ENCODE measurements at regions not wholly inside any gene's neighbourhood (a gene's known extent, or its start where the extent isn't known, plus 50 kb on each side); places are given as distances from the start of the nearest gene placed in this dataset.

DNA sequence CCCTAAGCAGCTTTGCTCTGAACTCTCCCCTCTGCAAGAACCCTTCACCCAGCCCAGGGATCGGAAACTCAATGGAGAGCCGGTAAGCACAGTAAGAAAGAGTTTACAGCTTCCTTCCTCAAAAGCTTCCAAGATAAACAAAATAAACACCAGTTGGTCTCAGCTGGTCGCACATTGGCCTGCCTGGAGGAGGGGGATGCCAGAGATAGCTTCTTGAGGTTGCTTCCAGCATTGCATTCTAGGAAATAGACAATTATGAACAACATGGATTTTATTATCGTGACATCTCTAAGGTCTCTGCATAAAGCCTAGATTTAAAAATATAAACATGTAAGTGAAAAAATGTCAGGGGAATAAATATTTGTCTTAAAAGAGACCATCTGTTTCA is 141.5 kb upstream of the PKDCC start:
- DNase-seq (ENCODE audit: low spot score), result no peak

- no peak for DNase-seq (ENCODE audit: low spot score)
Measured at GRCh38 chr2:41907141-41907540, 140.7 kb upstream of the PKDCC start.

DNA sequence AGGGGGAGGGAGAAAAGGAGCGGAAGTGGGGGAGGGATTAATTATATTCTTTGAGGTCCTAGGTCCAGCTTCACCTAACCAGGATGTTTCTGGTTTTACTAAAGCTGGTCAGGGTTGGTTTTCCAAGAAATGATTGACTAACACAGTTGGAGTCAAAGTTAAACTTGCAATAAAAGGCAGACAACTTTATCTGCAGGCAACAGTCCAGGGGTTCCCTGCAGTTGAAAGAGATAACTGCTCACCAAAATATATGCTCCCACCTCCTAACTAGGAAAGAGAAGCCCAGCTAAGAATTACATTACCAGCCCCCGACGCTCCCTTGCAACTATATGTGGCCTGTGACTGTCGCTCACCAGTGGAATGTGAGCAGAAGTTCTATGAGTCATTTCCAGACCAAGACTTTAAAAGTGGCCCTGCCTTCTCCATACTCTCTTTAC is 140.0 kb upstream of the PKDCC start:
- no peak for DNase-seq (ENCODE audit: low spot score)

DNA sequence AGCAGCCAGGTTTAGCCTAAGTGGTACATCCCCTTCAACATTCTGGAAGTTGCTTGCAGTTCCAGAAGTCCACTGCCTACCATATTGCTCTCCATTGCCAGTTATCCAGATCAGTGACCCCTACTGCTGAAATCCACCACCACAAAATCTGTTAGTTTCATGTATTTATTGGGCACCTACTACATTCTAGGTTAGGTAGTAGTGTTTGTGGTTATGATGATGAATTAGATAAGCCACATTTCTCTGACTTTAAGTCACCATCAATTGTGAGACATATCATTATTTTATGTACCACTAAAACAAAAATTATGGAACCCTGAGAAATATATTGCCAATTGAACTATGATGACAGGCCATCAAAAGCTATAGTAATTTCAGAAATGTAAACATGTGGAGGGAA is 139.5 kb upstream of the PKDCC start:
- no peak for DNase-seq (ENCODE audit: low spot score)

DNA sequence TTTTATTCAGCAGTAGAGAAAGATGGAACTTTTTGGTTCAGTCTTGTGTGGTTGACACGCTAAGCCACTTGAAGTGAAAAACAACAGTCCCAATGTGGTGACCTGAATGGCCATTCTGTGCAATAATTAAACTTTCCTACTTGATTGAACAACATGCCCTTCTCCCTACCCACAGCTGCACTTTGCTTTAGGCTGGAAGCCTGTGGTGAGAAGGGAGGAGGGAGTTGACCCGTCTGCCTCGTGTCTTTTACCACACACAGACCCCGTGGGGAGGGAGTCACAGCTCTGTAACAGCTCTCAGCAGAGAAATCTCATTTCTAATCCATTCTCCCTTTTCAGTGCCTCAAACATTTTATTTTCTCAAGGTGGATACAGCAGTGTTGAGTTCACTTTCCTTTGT is 138.2 kb upstream of the PKDCC start:
- no peak for DNase-seq (ENCODE audit: low spot score)

DNA sequence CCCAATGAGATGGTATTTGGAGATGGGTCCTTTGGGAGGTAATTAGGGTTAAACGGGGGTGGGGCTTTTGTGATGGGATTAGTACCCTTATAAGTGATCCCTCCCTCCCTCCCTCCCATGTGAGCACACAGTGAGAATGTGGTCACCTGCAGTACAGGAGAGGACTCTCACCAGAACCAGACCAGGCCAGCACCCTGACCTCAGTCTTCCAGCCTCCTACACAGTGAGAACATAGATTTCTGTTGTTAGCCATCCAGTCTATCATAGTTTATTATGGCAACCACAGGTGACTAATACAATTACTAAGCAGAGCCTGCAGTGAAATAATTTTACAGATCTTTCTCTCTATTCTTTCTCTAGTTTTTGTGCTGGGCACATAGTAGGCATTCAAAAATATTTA is 137.7 kb upstream of the PKDCC start:
- no peak for DNase-seq (ENCODE audit: low spot score)

GRCh38 chr2:41911033-41911432 is 136.8 kb upstream of the PKDCC start:
- no peak for DNase-seq (ENCODE audit: low spot score)

DNA sequence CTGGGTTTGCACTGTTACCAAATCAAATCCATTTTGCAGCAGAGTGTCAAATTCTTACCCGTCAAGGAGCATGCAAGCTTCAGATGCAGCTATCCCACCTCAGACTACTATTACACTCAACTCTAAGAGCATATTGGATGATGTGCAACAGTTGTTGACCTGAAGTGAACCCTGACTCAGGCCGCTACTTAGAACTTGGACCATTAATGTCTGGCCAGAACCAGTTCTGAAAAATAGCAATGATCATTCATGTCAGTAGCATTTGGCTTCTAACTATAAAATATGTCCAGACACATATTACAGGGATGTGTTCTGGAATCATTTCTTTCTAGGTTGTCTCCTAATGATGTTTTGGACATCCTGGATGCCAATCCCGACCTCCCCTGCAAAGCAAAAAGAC is 135.5 kb upstream of the PKDCC start:
- DNase-seq (ENCODE audit: low spot score), result no peak

GRCh38 chr2:41912776-41913175 is 135.0 kb upstream of the PKDCC start:
- no peak for DNase-seq (ENCODE audit: low spot score)

DNA sequence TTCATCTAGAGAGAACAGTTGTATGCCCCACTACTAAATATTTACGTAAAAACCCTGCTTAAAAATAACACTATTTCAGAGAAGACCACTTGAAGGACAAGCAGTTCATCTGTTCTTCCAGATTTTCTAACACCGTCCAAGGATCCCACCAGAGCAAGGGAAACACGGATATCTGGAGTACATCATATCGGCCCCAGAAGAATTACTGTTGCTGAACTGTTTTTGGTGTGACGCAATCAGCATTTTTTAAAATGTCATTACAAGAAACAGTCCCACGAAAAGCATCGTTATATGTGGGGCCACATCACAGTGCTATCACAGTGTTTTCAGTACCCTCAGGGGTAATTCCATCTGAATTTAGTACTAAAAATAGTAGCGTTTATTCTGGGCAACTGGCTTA is 134.5 kb upstream of the PKDCC start:
- DNase-seq (ENCODE audit: low spot score), result no peak

DNA sequence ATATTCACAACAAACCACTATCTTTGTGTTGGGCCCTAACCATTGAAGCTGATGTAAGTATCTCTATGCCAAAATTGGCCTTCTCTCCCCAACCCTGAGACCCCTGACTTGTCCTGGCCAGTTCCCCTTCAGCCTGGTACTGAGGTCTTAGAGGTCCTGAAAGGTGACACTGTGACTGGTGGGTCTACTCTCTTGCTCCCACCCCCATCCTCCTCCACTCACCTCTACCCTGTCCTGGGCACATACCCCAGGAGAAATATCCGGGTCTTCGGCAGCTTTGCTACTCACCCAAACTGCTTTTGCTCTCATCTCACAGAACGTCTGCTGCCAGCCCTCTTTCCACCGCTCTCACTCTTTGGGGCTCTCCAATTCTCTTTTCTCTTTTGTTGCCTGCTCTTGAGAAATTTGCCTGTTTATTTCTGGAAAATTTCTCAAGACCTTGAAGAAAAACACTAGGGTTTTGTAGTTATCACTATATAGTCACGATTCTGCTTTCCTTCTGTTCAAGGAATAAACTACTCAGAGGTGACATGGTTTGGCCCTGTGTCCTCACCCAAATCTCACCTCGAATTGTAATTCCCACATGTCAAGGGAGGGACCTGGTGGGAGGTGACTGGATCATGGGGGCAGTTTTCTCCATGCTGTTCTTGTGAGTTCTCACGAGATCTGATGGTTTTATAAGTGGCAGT is 133.8 kb upstream of the PKDCC start:
- no peak for DNase-seq (ENCODE audit: low spot score)

- DNase-seq (ENCODE audit: low spot score), result no peak
Measured at GRCh38 chr2:41914936-41915335, 132.9 kb upstream of the PKDCC start.

GRCh38 chr2:41916177-41916576 is 131.6 kb upstream of the PKDCC start:
- DNase-seq (ENCODE audit: low spot score), result no peak

- no peak for DNase-seq (ENCODE audit: low spot score)
Measured at GRCh38 chr2:41917587-41917986, 130.2 kb upstream of the PKDCC start.

GRCh38 chr2:41919135-41919534 is 128.7 kb upstream of the PKDCC start:
- no peak for DNase-seq (ENCODE audit: low spot score)

DNA sequence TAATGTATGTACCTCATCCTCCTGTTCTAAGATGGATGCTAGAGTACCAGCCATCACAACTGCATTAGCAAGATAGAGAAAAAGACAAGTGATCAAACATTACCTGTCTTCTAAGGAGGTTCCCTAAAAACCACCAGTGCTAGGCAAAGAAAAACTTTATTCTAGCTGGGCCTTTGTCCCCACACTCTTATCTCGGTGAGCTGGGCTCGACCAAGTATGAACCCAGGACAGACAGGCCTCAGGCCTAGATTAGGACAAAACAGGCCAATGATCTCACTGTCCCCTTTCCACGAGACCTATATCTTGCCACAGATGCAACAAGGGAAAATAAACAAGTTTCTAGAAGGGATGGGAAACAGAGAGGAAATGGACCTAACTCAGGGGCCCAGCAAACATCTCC is 127.6 kb upstream of the PKDCC start:
- no peak for DNase-seq (ENCODE audit: low spot score)

- no peak for DNase-seq (ENCODE audit: low spot score)
Measured at GRCh38 chr2:41920812-41921211, 127.0 kb upstream of the PKDCC start.

GRCh38 chr2:41922177-41922576 is 125.6 kb upstream of the PKDCC start:
- no peak for DNase-seq (ENCODE audit: low spot score)

- no peak for DNase-seq (ENCODE audit: low spot score)
Measured at GRCh38 chr2:41923156-41923786, 124.5 kb upstream of the PKDCC start.

GRCh38 chr2:41924024-41924423 is 123.8 kb upstream of the PKDCC start:
- no peak for DNase-seq (ENCODE audit: low spot score)

GRCh38 chr2:41924709-41925408 is 123.0 kb upstream of the PKDCC start:
- no peak for DNase-seq (ENCODE audit: low spot score)

DNA sequence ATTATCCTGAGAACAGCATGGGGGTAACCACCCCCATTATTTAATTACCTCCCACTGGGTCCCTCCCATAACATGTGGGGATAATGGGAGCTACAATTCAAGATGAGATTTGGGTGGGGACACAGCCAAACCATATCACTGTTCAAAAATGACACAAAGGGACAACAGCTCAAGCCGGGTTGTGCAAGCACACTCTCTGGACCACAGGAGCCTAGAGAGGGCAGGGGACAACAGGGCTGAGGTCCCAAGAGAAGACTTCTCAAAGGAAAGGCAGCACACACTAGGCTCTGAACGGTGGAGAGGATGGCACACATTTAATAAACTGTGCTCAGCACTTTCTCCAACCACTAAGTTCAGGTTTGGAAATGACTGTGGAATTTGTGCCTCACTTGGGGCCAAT is 122.1 kb upstream of the PKDCC start:
- DNase-seq (ENCODE audit: low spot score), result no peak

Data from mesenteric fat pad (tissue), 1 donor.